WTC11 (cell line): ENCODE measurements at regions not wholly inside any gene's neighbourhood (a gene's known extent, or its start where the extent isn't known, plus 50 kb on each side); places are given as distances from the start of the nearest gene placed in this dataset.

Source experiments
- AFF4 ChIP-seq: sonication (generic); formaldehyde crosslinking; IDR thresholded peaks from 2 replicates; pipeline ENCODE4 v1.8.1; 2023; ENCODE audit warnings: mild to moderate bottlenecking, missing genetic modification reagents, borderline replicate concordance
- FOXJ3 ChIP-seq: sonication (generic); formaldehyde crosslinking; IDR thresholded peaks from 2 replicates; pipeline ENCODE4 v1.9.0; 2021; ENCODE audit warnings: missing genetic modification reagents, mild to moderate bottlenecking, borderline replicate concordance
- NFE2L1 ChIP-seq: sonication (generic); formaldehyde crosslinking; IDR thresholded peaks from 2 replicates; pipeline ENCODE4 v1.8.1; 2023; ENCODE audit warnings: missing genetic modification reagents
- PRRX2 ChIP-seq: fragments of 250-450 bp; sonication (Bioruptor Pico); IDR thresholded peaks from 2 replicates; pipeline ENCODE4 v1.8.0; 2021; ENCODE audit warnings: mild to moderate bottlenecking
- SP1 ChIP-seq: sonication (generic); formaldehyde crosslinking; conservative IDR thresholded peaks from 2 replicates; pipeline ENCODE4 v1.8.1; 2022; ENCODE audit warnings: missing genetic modification reagents
- TF ChIP-seq, protein P1 (sequence below): fragments of 200-600 bp; IDR thresholded peaks from 2 replicates; pipeline ENCODE4 v1.8.0; 2022; ENCODE audit warnings: antibody characterized with exemption
- TF ChIP-seq, protein P2 (sequence below): sonication (generic); formaldehyde crosslinking; IDR thresholded peaks from 2 replicates; pipeline ENCODE4 v1.8.0; 2022; ENCODE audit warnings: mild to moderate bottlenecking, missing genetic modification reagents
- TF ChIP-seq, protein P3 (sequence below): sonication (generic); formaldehyde crosslinking; IDR thresholded peaks from 2 replicates; pipeline ENCODE4 v1.8.0; 2023; ENCODE audit warnings: missing genetic modification reagents
- TF ChIP-seq, protein P4 (sequence below): sonication (generic); formaldehyde crosslinking; IDR thresholded peaks from 2 replicates; pipeline ENCODE4 v1.8.0; 2022; ENCODE audit warnings: mild to moderate bottlenecking, missing genetic modification reagents
- TF ChIP-seq, protein P5 (sequence below): sonication (generic); formaldehyde crosslinking; conservative IDR thresholded peaks from 2 replicates; pipeline ENCODE4 v1.8.1; 2022; ENCODE audit warnings: mild to moderate bottlenecking, missing genetic modification reagents

GRCh38 chr18:76139844-76140243, 355.2 kb downstream of the ZNF516 start:
- TF ChIP-seq, protein P1, sequence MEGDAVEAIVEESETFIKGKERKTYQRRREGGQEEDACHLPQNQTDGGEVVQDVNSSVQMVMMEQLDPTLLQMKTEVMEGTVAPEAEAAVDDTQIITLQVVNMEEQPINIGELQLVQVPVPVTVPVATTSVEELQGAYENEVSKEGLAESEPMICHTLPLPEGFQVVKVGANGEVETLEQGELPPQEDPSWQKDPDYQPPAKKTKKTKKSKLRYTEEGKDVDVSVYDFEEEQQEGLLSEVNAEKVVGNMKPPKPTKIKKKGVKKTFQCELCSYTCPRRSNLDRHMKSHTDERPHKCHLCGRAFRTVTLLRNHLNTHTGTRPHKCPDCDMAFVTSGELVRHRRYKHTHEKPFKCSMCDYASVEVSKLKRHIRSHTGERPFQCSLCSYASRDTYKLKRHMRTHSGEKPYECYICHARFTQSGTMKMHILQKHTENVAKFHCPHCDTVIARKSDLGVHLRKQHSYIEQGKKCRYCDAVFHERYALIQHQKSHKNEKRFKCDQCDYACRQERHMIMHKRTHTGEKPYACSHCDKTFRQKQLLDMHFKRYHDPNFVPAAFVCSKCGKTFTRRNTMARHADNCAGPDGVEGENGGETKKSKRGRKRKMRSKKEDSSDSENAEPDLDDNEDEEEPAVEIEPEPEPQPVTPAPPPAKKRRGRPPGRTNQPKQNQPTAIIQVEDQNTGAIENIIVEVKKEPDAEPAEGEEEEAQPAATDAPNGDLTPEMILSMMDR, result no peak
- TF ChIP-seq SP1 (CRISPR knock-in tag), result no peak
- TF ChIP-seq, protein P2, sequence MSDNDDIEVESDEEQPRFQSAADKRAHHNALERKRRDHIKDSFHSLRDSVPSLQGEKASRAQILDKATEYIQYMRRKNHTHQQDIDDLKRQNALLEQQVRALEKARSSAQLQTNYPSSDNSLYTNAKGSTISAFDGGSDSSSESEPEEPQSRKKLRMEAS (CRISPR knock-in tag), result no peak
- TF ChIP-seq, protein P3, sequence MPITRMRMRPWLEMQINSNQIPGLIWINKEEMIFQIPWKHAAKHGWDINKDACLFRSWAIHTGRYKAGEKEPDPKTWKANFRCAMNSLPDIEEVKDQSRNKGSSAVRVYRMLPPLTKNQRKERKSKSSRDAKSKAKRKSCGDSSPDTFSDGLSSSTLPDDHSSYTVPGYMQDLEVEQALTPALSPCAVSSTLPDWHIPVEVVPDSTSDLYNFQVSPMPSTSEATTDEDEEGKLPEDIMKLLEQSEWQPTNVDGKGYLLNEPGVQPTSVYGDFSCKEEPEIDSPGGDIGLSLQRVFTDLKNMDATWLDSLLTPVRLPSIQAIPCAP (CRISPR knock-in tag), result no peak
- TF ChIP-seq, protein P4, sequence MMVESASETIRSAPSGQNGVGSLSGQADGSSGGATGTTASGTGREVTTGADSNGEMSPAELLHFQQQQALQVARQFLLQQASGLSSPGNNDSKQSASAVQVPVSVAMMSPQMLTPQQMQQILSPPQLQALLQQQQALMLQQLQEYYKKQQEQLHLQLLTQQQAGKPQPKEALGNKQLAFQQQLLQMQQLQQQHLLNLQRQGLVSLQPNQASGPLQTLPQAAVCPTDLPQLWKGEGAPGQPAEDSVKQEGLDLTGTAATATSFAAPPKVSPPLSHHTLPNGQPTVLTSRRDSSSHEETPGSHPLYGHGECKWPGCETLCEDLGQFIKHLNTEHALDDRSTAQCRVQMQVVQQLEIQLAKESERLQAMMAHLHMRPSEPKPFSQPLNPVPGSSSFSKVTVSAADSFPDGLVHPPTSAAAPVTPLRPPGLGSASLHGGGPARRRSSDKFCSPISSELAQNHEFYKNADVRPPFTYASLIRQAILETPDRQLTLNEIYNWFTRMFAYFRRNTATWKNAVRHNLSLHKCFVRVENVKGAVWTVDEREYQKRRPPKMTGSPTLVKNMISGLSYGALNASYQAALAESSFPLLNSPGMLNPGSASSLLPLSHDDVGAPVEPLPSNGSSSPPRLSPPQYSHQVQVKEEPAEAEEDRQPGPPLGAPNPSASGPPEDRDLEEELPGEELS (CRISPR knock-in tag), result no peak
- no peak for TF ChIP-seq FOXJ3 (CRISPR knock-in tag)
- no peak for TF ChIP-seq PRRX2 (CRISPR knock-in tag)
- TF ChIP-seq, protein P5, sequence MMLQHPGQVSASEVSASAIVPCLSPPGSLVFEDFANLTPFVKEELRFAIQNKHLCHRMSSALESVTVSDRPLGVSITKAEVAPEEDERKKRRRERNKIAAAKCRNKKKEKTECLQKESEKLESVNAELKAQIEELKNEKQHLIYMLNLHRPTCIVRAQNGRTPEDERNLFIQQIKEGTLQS (CRISPR knock-in tag), result no peak
- TF ChIP-seq NFE2L1 (CRISPR knock-in tag), result no peak
- TF ChIP-seq AFF4 (CRISPR knock-in tag), result no peak
